GM12878 (cell line): ENCODE measurements at regions not wholly inside any gene's neighbourhood (a gene's known extent, or its start where the extent isn't known, plus 50 kb on each side); places are given as distances from the start of the nearest gene placed in this dataset.

ENCODE experiments used
- ATAC-seq: fragments of 200-7000 bp; cut with Tn5 transposase; 3 replicates; pipeline ENCODE4 v1.9.1; 2020; ENCODE audit warnings: mild to moderate bottlenecking, moderate library complexity
- BruUV-seq: library from RNA; stranded (reverse); fragments of 400-500 nt; replicated peaks from 2 replicates; lab custom pipeline; 2021; lab: Mats Ljungman, UMichigan
- CTCF ChIA-PET: fragments of 300-600 bp; sonication (Branson Sonifier 250); formaldehyde crosslinking; extraction: SDS; loops from one replicate; lab custom pipeline; 2021; ENCODE audit warnings: inconsistent platforms; lab: Yijun Ruan, JAX
- POLR2A ChIA-PET: fragments of 350-600 bp; formaldehyde crosslinking; extraction: SDS; loops from one replicate; lab custom pipeline; 2021; ENCODE audit warnings: inconsistent platforms; lab: Charles Lee
- RAD21 ChIA-PET: fragments of 300-600 bp; sonication (Branson Sonifier 250); formaldehyde crosslinking; loops from one replicate; lab custom pipeline; 2023; ENCODE audit warnings: antibody characterized with exemption; ENCODE audit not compliant: unreplicated experiment; lab: Charles Lee
- SMC1A ChIA-PET: fragments of 300-600 bp; sonication (Branson Sonifier 250); formaldehyde crosslinking; loops from one replicate; lab custom pipeline; 2023; ENCODE audit not compliant: unreplicated experiment, uncharacterized antibody; lab: Charles Lee
- DNase-seq: peaks from one replicate; pipeline ENCODE4 v3.0.0-alpha.2; 2011; ENCODE audit warnings: low read depth, low spot score
- FAIRE-seq: peaks from 3 replicates; lab custom pipeline; 2011; peaks lifted over from hg19 to GRCh38; lab: Jason Lieb, UNC
- H2AFZ ChIP-seq: 2 replicates; pipeline ENCODE4 v1.6.0; 2011; ENCODE audit warnings: low read depth, low read length, control low read depth; ENCODE audit not compliant: control insufficient read depth
- H3K27ac ChIP-seq: 2 replicates; pipeline ENCODE4 v1.5.1; 2011; ENCODE audit warnings: control low read depth; ENCODE audit not compliant: control insufficient read depth, insufficient read depth
- H3K27me3 ChIP-seq, 2 experiments: replicated peaks in 1 of 2; 2 replicates each; pipeline versions ENCODE4 v1.6.0 to v1.6.1; 2011; ENCODE audit warnings: low read length in 1 of 2; ENCODE audit not compliant: control insufficient read depth in 2 of 2, insufficient read depth in 2 of 2
- H3K36me3 ChIP-seq, 2 experiments: 2 replicates each; pipeline ENCODE4 v1.5.1; 2011; ENCODE audit warnings: low read length in 1 of 2; ENCODE audit not compliant: control insufficient read depth in 2 of 2, insufficient read depth in 2 of 2
- H3K4me1 ChIP-seq: 2 replicates; pipeline ENCODE4 v1.6.1; 2011; ENCODE audit warnings: mild to moderate bottlenecking, low read length, moderate library complexity, mixed read lengths; ENCODE audit not compliant: control insufficient read depth, insufficient read depth
- H3K4me2 ChIP-seq: 2 replicates; pipeline ENCODE4 v1.6.0; 2011; ENCODE audit warnings: control low read depth; ENCODE audit not compliant: control insufficient read depth, insufficient read depth
- H3K4me3 ChIP-seq: fragments of 200-600 bp; sonication (generic); 2 replicates; pipeline ENCODE4 v1.5.1; 2016
- H3K79me2 ChIP-seq: 2 replicates; pipeline ENCODE4 v1.6.0; 2011; ENCODE audit warnings: low read length; ENCODE audit not compliant: control insufficient read depth, insufficient read depth
- H3K9ac ChIP-seq: 2 replicates; pipeline ENCODE4 v1.8.0; 2011; ENCODE audit warnings: low read length, control low read depth, mixed read lengths; ENCODE audit not compliant: control insufficient read depth, insufficient read depth
- H3K9me3 ChIP-seq: replicated peaks from 3 replicates; pipeline ENCODE4 v1.5.1; 2011; ENCODE audit warnings: mild to moderate bottlenecking, low read length; ENCODE audit not compliant: control insufficient read depth, insufficient read depth
- H4K20me1 ChIP-seq: 2 replicates; pipeline ENCODE4 v1.6.0; 2011; ENCODE audit not compliant: control insufficient read depth, insufficient read depth
- CHD1 ChIP-seq: IDR thresholded peaks from 2 replicates; pipeline ENCODE4 v1.6.1; 2012; ENCODE audit warnings: low read depth, low read length, improper control_type of control experiment
- CREB1 ChIP-seq: IDR thresholded peaks from 2 replicates; pipeline ENCODE4 v1.6.1; 2012; ENCODE audit warnings: low read depth, mild to moderate bottlenecking, inconsistent platforms
- CTCF ChIP-seq, 3 experiments: IDR thresholded peaks in 2 of 3; conservative IDR thresholded peaks in 1 of 3; 2 replicates each; pipeline ENCODE4 v1.5.1; 2011; ENCODE audit warnings: low read depth in 3 of 3, low read length in 3 of 3, mild to moderate bottlenecking in 3 of 3, control low read depth in 2 of 3, moderate library complexity in 2 of 3, inconsistent platforms in 1 of 3, mixed read lengths in 1 of 3; ENCODE audit not compliant: control insufficient read depth in 2 of 3, insufficient read depth in 1 of 3; ENCODE audit errors: extremely low read depth in 1 of 3
- GABPA ChIP-seq: IDR thresholded peaks from 2 replicates; pipeline ENCODE4 v1.6.1; 2014; ENCODE audit warnings: antibody characterized with exemption, low read depth, mild to moderate bottlenecking, inconsistent platforms
- NR2C1 ChIP-seq: fragments of 450-650 bp; IDR thresholded peaks from 2 replicates; pipeline ENCODE4 v1.6.1; 2017; ENCODE audit warnings: antibody characterized with exemption, mild to moderate bottlenecking, moderate library complexity
- RFX5 ChIP-seq: IDR thresholded peaks from 2 replicates; pipeline ENCODE4 v1.6.1; 2011; ENCODE audit warnings: low read depth, low read length, improper control_type of control experiment
- YBX1 ChIP-seq: fragments of 450-650 bp; IDR thresholded peaks from 2 replicates; pipeline ENCODE4 v1.6.1; 2016; ENCODE audit warnings: antibody characterized with exemption
- ZBED1 ChIP-seq: IDR thresholded peaks from 2 replicates; pipeline ENCODE4 v1.6.1; 2016; ENCODE audit warnings: borderline replicate concordance
- ZBTB33 ChIP-seq: fragments of 450-650 bp; IDR thresholded peaks from 2 replicates; pipeline ENCODE4 v1.6.1; 2017; ENCODE audit warnings: mild to moderate bottlenecking
- ZBTB4 ChIP-seq: fragments of 450-650 bp; formaldehyde crosslinking; IDR thresholded peaks from 2 replicates; pipeline ENCODE4 v1.4.0; 2022; ENCODE audit warnings: mild to moderate bottlenecking, moderate library complexity
- ZNF207 ChIP-seq: fragments of 450-650 bp; IDR thresholded peaks from 2 replicates; pipeline ENCODE4 v1.6.1; 2014; ENCODE audit warnings: antibody characterized with exemption, mild to moderate bottlenecking, borderline replicate concordance
- ZNF687 ChIP-seq: fragments of 450-650 bp; IDR thresholded peaks from 2 replicates; pipeline ENCODE4 v1.6.1; 2017; ENCODE audit warnings: mild to moderate bottlenecking, moderate library complexity
- WGBS: methylation state at CpG from one replicate; pipeline ENCODE4 v1.1.6; 2016; ENCODE audit warnings: low lambda C conversion rate; ENCODE audit not compliant: insufficient replicate concordance, insufficient coverage; ENCODE audit errors: missing lambda C conversion rate; 5-methylcytosine and 5-hydroxymethylcytosine counted together
- in situ Hi-C: fragments of 300-500 bp; cut with MboI; formaldehyde crosslinking; loops from 9 replicates; pipeline ENCODE4 v1.14.3; 2018; ENCODE audit warnings: mixed read lengths
- intact Hi-C: fragments of 100-400 bp; cut with micrococcal nuclease; formaldehyde crosslinking; loops from one replicate; pipeline ENCODE4 v1.14.2; 2022; ENCODE audit not compliant: unreplicated experiment

GRCh38 chr3:23136054-23136453 lies 67.1 kb upstream of the UBE2E2 start:
- H3K9ac ChIP-seq: no peak overlapping the region
- no peaks in the 10 kb centered on the region for H4K20me1 ChIP-seq
- in situ Hi-C loops: no loop called here
- ChIA-PET SMC1A (no interaction called here), CTCF (interaction anchor here (0.7 kb wide), 1 partner anchor 13 kb away, joined by 3 read pairs; no protein-coding TSS in a partner anchor), RAD21 (interaction anchor here (1.5 kb wide), 1 partner anchor 8 kb away, joined by 4 read pairs; no protein-coding TSS in a partner anchor), POLR2A (no interaction called here)
- FAIRE-seq (no peak), ATAC-seq (no peak; the same call in 2 of the 3 replicates), DNase-seq (no peak)
- no peaks in the 10 kb centered on the region for H3K9me3 ChIP-seq
- no peaks in the 10 kb centered on the region for H3K27me3 ChIP-seq
- intact Hi-C loops: no loop called here
- H3K79me2 ChIP-seq: no peaks in the 10 kb centered on the region
- H3K27ac ChIP-seq: no peak overlapping the region
- H3K4me2 ChIP-seq: no peak overlapping the region
- H3K4me3 ChIP-seq: no peak overlapping the region
- no peak overlapping the region for H2AFZ ChIP-seq
- WGBS: 8% methylated on average over 2 of the region's 2 CpGs
- no peaks in the 10 kb centered on the region for H3K4me1 ChIP-seq
- BruUV-seq: no TSS peak
- no peaks in the 10 kb centered on the region for H3K36me3 ChIP-seq
- TF ChIP-seq ZNF207: no peak
- TF ChIP-seq ZBED1: no peak
- TF ChIP-seq GABPA: no peak
- TF ChIP-seq ZNF687: no peak
- no peak for TF ChIP-seq CTCF (IDR thresholded peaks at IDR 0.05 in 2 of 3, conservative IDR thresholded peaks at IDR 0.05 in 1 of 3; ENCODE audit: control insufficient read depth in 2 of 3, extremely low read depth in 1 of 3, insufficient read depth in 1 of 3, low read depth in 3 of 3, low read length in 3 of 3)
- no peak for TF ChIP-seq CHD1
- TF ChIP-seq CREB1: no peak
- no peak for TF ChIP-seq ZBTB33
- no peak for TF ChIP-seq YBX1
- TF ChIP-seq NR2C1: no peak
- no peak for TF ChIP-seq ZBTB4
- TF ChIP-seq RFX5: no peak
